K562 (cell line): ENCODE measurements at regions not wholly inside any gene's neighbourhood (a gene's known extent, or its start where the extent isn't known, plus 50 kb on each side); places are given as distances from the start of the nearest gene placed in this dataset.

Source experiments
- ATAC-seq: fragments of 200-7000 bp; cut with Tn5 transposase; 3 replicates; pipeline ENCODE4 v1.9.1; 2020; ENCODE audit warnings: moderate library complexity
- BruUV-seq: library from RNA; stranded (reverse); fragments of 400-500 nt; replicated peaks from 2 replicates; lab custom pipeline; 2021; lab: Mats Ljungman, UMichigan
- CTCF ChIA-PET: fragments of 300-600 bp; formaldehyde crosslinking; extraction: SDS; loops from one replicate; lab custom pipeline; 2021; ENCODE audit warnings: low intra/inter-chr PET ratio; lab: Yijun Ruan, JAX
- POLR2A ChIA-PET: fragments of 300-600, 350-650 bp; sonication (Branson Sonifier 250); formaldehyde crosslinking; extraction: SDS; loops from one replicate; lab custom pipeline; 2021; ENCODE audit warnings: antibody characterized with exemption, inconsistent platforms; lab: Yijun Ruan, JAX
- DNase-seq, 4 experiments: peaks; one replicate each; pipeline versions ENCODE4 v3.0.0 to v3.0.0-alpha.2; 2011 to 2018; ENCODE audit warnings: low spot score in 3 of 4, mixed read lengths in 3 of 4; ENCODE audit errors: extremely low read depth in 1 of 4
- FAIRE-seq: peaks from 2 replicates; lab custom pipeline; 2011; peaks lifted over from hg19 to GRCh38; lab: Jason Lieb, UNC
- H2AFZ ChIP-seq: 2 replicates; pipeline ENCODE4 v1.6.0; 2011; ENCODE audit warnings: low read depth, low read length, control low read depth, inconsistent platforms
- H3K27ac ChIP-seq: fragments of 200-600 bp; 3 replicates; pipeline ENCODE4 v1.8.0; 2011; ENCODE audit warnings: low read depth, mild to moderate bottlenecking, control low read depth, inconsistent platforms, low read length, moderate library complexity, mixed read lengths; ENCODE audit errors: extremely low read depth
- H3K27me3 ChIP-seq, 2 experiments: fragments of 300-600 bp in 1 of 2; 2 replicates in 1 of 2; 3 replicates in 1 of 2; pipeline versions ENCODE4 v1.6.0 to v1.8.0; 2011; ENCODE audit warnings: inconsistent platforms in 2 of 2, low read length in 2 of 2, mild to moderate bottlenecking in 1 of 2, mixed read lengths in 1 of 2, moderate library complexity in 1 of 2; ENCODE audit not compliant: control insufficient read depth in 2 of 2, insufficient read depth in 2 of 2
- H3K36me3 ChIP-seq: fragments of 300-600 bp; 3 replicates; pipeline ENCODE4 v1.8.0; 2011; ENCODE audit warnings: mild to moderate bottlenecking, low read length, inconsistent platforms; ENCODE audit not compliant: control insufficient read depth, insufficient read depth
- H3K4me1 ChIP-seq, 2 experiments: fragments of 200-600 bp in 1 of 2; replicated peaks in 1 of 2; 2 replicates in 1 of 2; 3 replicates in 1 of 2; pipeline versions ENCODE4 v1.5.1 to v1.8.0; 2011; ENCODE audit warnings: inconsistent platforms in 2 of 2, low read length in 2 of 2, mild to moderate bottlenecking in 1 of 2, mixed read lengths in 1 of 2, moderate library complexity in 1 of 2; ENCODE audit not compliant: control insufficient read depth in 2 of 2, insufficient read depth in 2 of 2
- H3K4me2 ChIP-seq: 2 replicates; pipeline ENCODE4 v1.6.1; 2011; ENCODE audit warnings: low read length, control low read depth, inconsistent platforms, mixed read lengths; ENCODE audit not compliant: insufficient read depth
- H3K4me3 ChIP-seq: fragments of 200-600 bp; sonication (generic), shearing (Covaris generic); 2 replicates; pipeline ENCODE4 v1.5.1; 2016; ENCODE audit warnings: control low read depth, inconsistent platforms
- H3K79me2 ChIP-seq: fragments of 200-600 bp; 3 replicates; pipeline ENCODE4 v1.8.0; 2011; ENCODE audit warnings: low read length, inconsistent platforms; ENCODE audit not compliant: control insufficient read depth, insufficient read depth
- H3K9ac ChIP-seq, 2 experiments: 2 replicates each; pipeline versions ENCODE4 v1.6.0 to v1.6.1; 2011; ENCODE audit warnings: low read depth in 2 of 2, low read length in 2 of 2, control low read depth in 1 of 2, inconsistent platforms in 1 of 2, mild to moderate bottlenecking in 1 of 2, mixed read lengths in 1 of 2; ENCODE audit not compliant: insufficient read depth in 1 of 2
- H3K9me1 ChIP-seq: one replicate; pipeline ENCODE4 v1.6.0; 2011; ENCODE audit warnings: inconsistent platforms, mild to moderate bottlenecking, low read length, moderate library complexity; ENCODE audit not compliant: control insufficient read depth, insufficient read depth
- H3K9me3 ChIP-seq: replicated peaks from 2 replicates; pipeline ENCODE4 v1.5.1; 2011; ENCODE audit warnings: low read depth, low read length, inconsistent platforms; ENCODE audit not compliant: control insufficient read depth, insufficient read depth
- H4K20me1 ChIP-seq: replicated peaks from 2 replicates; pipeline ENCODE4 v1.6.1; 2011; ENCODE audit warnings: low read length, inconsistent platforms, mixed read lengths; ENCODE audit not compliant: control insufficient read depth, insufficient read depth
- ARID2 ChIP-seq: fragments of 450-650 bp; IDR thresholded peaks from 2 replicates; pipeline ENCODE4 v1.6.1; 2017; ENCODE audit warnings: antibody characterized with exemption, mild to moderate bottlenecking
- BRD9 ChIP-seq: fragments of 450-650 bp; IDR thresholded peaks from 2 replicates; pipeline ENCODE4 v1.6.1; 2018; ENCODE audit warnings: low read depth; ENCODE audit not compliant: partially characterized antibody
- CHCHD3 ChIP-seq: fragments of 250-450 bp; sonication (Bioruptor Pico); IDR thresholded peaks from 2 replicates; pipeline ENCODE4 v2.1.2; 2022; ENCODE audit warnings: mild to moderate bottlenecking
- GTF2A2 ChIP-seq: IDR thresholded peaks from 2 replicates; pipeline ENCODE4 v1.6.1; 2016; ENCODE audit warnings: mild to moderate bottlenecking, missing genetic modification characterization, missing compliant biosample characterization
- NFE2L1 ChIP-seq: fragments of 450-650 bp; IDR thresholded peaks from 2 replicates; pipeline ENCODE4 v1.6.1; 2016; ENCODE audit warnings: missing genetic modification characterization, low read depth, mild to moderate bottlenecking, missing compliant biosample characterization, moderate library complexity, borderline replicate concordance
- SAP30 ChIP-seq: fragments of 200-600 bp; sonication (generic); IDR thresholded peaks from 2 replicates; pipeline ENCODE4 v1.6.1; 2012; ENCODE audit warnings: borderline replicate concordance, low read depth, mild to moderate bottlenecking, moderate library complexity, low read length, control low read depth, inconsistent platforms; ENCODE audit not compliant: insufficient read depth, poor library complexity, severe bottlenecking
- SIX5 ChIP-seq, 2 experiments: IDR thresholded peaks; 2 replicates each; pipeline ENCODE4 v1.6.1; 2011; ENCODE audit warnings: low read length in 2 of 2, borderline replicate concordance in 1 of 2, low read depth in 1 of 2, mild to moderate bottlenecking in 1 of 2, moderate library complexity in 1 of 2; ENCODE audit not compliant: insufficient read depth in 1 of 2
- SRSF9 ChIP-seq: fragments of 200-400 bp; formaldehyde crosslinking; IDR thresholded peaks from 2 replicates; pipeline ENCODE4 v1.6.1; 2017; ENCODE audit warnings: low read depth, low read length, borderline replicate concordance
- STAT5B ChIP-seq: fragments of 250-450 bp; sonication (Bioruptor Pico); IDR thresholded peaks from 2 replicates; pipeline ENCODE4 v1.8.0; 2021; ENCODE audit warnings: mild to moderate bottlenecking, inconsistent platforms
- ZFPM2 ChIP-seq: fragments of 250-450 bp; sonication (Bioruptor Pico); IDR thresholded peaks from 2 replicates; pipeline ENCODE4 v1.5.1; 2022; ENCODE audit warnings: mild to moderate bottlenecking
- WGBS: fragments of 100-300 bp; shearing (Covaris generic); methylation state at CpG from one replicate; pipeline ENCODE4 v1.1.6; 2016; ENCODE audit warnings: low coverage, mixed read lengths; ENCODE audit not compliant: insufficient coverage; ENCODE audit errors: missing lambda C conversion rate; 5-methylcytosine and 5-hydroxymethylcytosine counted together
- in situ Hi-C: fragments of 300-500 bp; cut with MboI; formaldehyde crosslinking; loops from 4 replicates; pipeline ENCODE4 v1.15.0; 2018; ENCODE audit warnings: inconsistent platforms, mixed read lengths
- intact Hi-C: fragments of 100-400 bp; cut with micrococcal nuclease; formaldehyde crosslinking; loops from 2 replicates; pipeline ENCODE4 v1.14.2; 2022
- TF ChIP-seq, protein P1 (sequence below): sonication (generic); formaldehyde crosslinking; IDR thresholded peaks from 2 replicates; pipeline ENCODE4 v1.8.1; 2023; ENCODE audit warnings: mild to moderate bottlenecking, missing genetic modification reagents, moderate library complexity
- TF ChIP-seq, protein P2 (sequence below), 2 experiments: IDR thresholded peaks; 2 replicates each; pipeline ENCODE4 v1.6.1; 2012; ENCODE audit warnings: improper control_type of control experiment in 2 of 2, low read depth in 2 of 2, low read length in 2 of 2, borderline replicate concordance in 1 of 2

DNA sequence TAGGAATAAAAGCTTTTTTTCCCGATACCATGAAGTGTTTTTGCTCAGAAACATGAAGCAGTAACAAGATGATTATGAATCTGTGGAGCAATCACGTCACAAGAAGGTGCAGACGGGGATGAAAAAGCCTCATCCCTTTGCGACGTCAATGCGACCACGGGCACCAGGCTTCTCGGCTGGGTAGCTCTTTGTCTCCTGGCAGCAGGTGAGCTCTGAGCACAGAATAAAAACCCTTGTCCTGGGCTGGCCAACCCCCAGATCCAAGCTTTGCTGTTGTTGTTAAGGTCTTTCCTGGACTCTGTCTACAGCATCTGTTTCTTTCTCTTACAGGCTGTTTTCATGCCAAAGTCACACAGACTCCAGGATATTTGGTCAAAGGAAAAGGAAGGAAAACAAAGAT lies 113.8 kb downstream of the ANKRD18B start:
- POLR2A ChIA-PET = interaction anchor here (0.6 to 1.4 kb wide), 3 partner anchors 9 to 263 kb away, joined by 3 to 10 read pairs (median 3); no protein-coding TSS in a partner anchor
- WGBS = 0% methylated on average over 8 of the region's 8 CpGs
- Histone ChIP-seq H3K9me1 (no peaks in the 10 kb centered on the region), H3K9ac (no peak overlapping the region), H3K4me1 (no peaks in the 10 kb centered on the region), H3K4me3 (no peak overlapping the region), H3K36me3 (no peaks in the 10 kb centered on the region), H3K27ac (no peak overlapping the region), H3K79me2 (no peaks in the 10 kb centered on the region), H3K27me3 (peaks cover 2 to 13% of the 10 kb centered on the region in 2 experiments; a peak in 4 of 5 replicates), H3K4me2 (no peak overlapping the region), H4K20me1 (no peaks in the 10 kb centered on the region), H3K9me3 (no peaks in the 10 kb centered on the region), H2AFZ (no peak overlapping the region)
- in situ Hi-C loops (loop anchor here (10.0 kb wide), 1 partner anchor 67 kb away; no protein-coding TSS in a partner anchor), intact Hi-C loops (no loop called here)
- CTCF ChIA-PET = no interaction called here
- no peak for FAIRE-seq
- BruUV-seq = no TSS peak
- no peak for DNase-seq
- no peak for ATAC-seq
- no peak for TF ChIP-seq ARID2
- no peak for TF ChIP-seq SAP30
- TF ChIP-seq NFE2L1 (tag) = no peak
- no peak for TF ChIP-seq ZFPM2 (CRISPR knock-in tag)
- TF ChIP-seq CHCHD3 (CRISPR knock-in tag) = no peak
- TF ChIP-seq STAT5B = no peak
- TF ChIP-seq BRD9 = no peak
- TF ChIP-seq, protein P1, sequence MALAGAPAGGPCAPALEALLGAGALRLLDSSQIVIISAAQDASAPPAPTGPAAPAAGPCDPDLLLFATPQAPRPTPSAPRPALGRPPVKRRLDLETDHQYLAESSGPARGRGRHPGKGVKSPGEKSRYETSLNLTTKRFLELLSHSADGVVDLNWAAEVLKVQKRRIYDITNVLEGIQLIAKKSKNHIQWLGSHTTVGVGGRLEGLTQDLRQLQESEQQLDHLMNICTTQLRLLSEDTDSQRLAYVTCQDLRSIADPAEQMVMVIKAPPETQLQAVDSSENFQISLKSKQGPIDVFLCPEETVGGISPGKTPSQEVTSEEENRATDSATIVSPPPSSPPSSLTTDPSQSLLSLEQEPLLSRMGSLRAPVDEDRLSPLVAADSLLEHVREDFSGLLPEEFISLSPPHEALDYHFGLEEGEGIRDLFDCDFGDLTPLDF (CRISPR knock-in tag) = no peak
- TF ChIP-seq SRSF9 = no peak
- TF ChIP-seq GTF2A2 (tag) = no peak
- TF ChIP-seq, protein P2, sequence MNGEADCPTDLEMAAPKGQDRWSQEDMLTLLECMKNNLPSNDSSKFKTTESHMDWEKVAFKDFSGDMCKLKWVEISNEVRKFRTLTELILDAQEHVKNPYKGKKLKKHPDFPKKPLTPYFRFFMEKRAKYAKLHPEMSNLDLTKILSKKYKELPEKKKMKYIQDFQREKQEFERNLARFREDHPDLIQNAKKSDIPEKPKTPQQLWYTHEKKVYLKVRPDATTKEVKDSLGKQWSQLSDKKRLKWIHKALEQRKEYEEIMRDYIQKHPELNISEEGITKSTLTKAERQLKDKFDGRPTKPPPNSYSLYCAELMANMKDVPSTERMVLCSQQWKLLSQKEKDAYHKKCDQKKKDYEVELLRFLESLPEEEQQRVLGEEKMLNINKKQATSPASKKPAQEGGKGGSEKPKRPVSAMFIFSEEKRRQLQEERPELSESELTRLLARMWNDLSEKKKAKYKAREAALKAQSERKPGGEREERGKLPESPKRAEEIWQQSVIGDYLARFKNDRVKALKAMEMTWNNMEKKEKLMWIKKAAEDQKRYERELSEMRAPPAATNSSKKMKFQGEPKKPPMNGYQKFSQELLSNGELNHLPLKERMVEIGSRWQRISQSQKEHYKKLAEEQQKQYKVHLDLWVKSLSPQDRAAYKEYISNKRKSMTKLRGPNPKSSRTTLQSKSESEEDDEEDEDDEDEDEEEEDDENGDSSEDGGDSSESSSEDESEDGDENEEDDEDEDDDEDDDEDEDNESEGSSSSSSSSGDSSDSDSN (IDR thresholded peaks at IDR 0.05; ENCODE audit: borderline replicate concordance in 1 of 2, low read depth in 2 of 2, low read length in 2 of 2) = no peak
- no peak for TF ChIP-seq SIX5 (IDR thresholded peaks at IDR 0.05; ENCODE audit: borderline replicate concordance in 1 of 2, insufficient read depth in 1 of 2, low read depth in 1 of 2, low read length in 2 of 2)
